ENCODE measurements at regions not wholly inside any gene's neighbourhood (a gene's known extent, or its start where the extent isn't known, plus 50 kb on each side); places are given as distances from the start of the nearest gene placed in this dataset.
A peak's percentile ranks its signal among the peaks of the same experiment; 100 is the strongest.
"Not testable (repeated sequence)": the region's sequence is repeated elsewhere in the genome, so short reads cannot be mapped to it uniquely, and the experiment has no call there.

- intact Hi-C loops (cut with DNase I; ENCODE audit: low total_unique reads), result no loop called here
- no peak overlapping the region for H3K4me3 ChIP-seq
Measured at GRCh38 chr9:108744641-108745040, 111.1 kb downstream of the ACTL7B start.

GRCh38 chr9:108743901-108744371 lies 111.8 kb downstream of the ACTL7B start:
- Histone ChIP-seq H3K9me3 (no peaks in the 10 kb centered on the region), H3K27ac (no peak overlapping the region), H3K36me3 (no peaks in the 10 kb centered on the region), H3K4me1 (no peaks in the 10 kb centered on the region), H3K4me3 (no peak overlapping the region), H3K27me3 (peaks cover 0 to 2% of the 10 kb centered on the region in 2 donors)
- intact Hi-C loops (cut with DNase I; ENCODE audit: low total_unique reads), result no loop called here
- DNase-seq, result no peak
- no peak for TF ChIP-seq CTCF (IDR thresholded peaks at IDR 0.05)

More at GRCh38 chr9:108744641-108745040, 111.1 kb downstream of the ACTL7B start:
- H3K9me3 ChIP-seq, result no peaks in the 10 kb centered on the region
- no peak overlapping the region for H3K27ac ChIP-seq
- H3K4me1 ChIP-seq, result no peaks in the 10 kb centered on the region
- no peak for TF ChIP-seq CTCF (IDR thresholded peaks at IDR 0.05)
- no peak for DNase-seq
- peaks cover 0 to 2% of the 10 kb centered on the region in 2 donors for H3K27me3 ChIP-seq
- no peaks in the 10 kb centered on the region for H3K36me3 ChIP-seq

GRCh38 chr9:108743416-108743815 lies 112.4 kb downstream of the ACTL7B start:
- no peak overlapping the region for H3K27ac ChIP-seq
- H3K4me1 ChIP-seq, result no peaks in the 10 kb centered on the region
- intact Hi-C loops (cut with DNase I; ENCODE audit: low total_unique reads), result no loop called here
- no peaks in the 10 kb centered on the region for H3K9me3 ChIP-seq
- no peaks in the 10 kb centered on the region for H3K36me3 ChIP-seq
- no peak for DNase-seq
- no peak for TF ChIP-seq CTCF (IDR thresholded peaks at IDR 0.05)
- peaks cover 0 to 2% of the 10 kb centered on the region in 2 donors for H3K27me3 ChIP-seq
- no peak overlapping the region for H3K4me3 ChIP-seq

GRCh38 chr9:108742191-108742590 lies 113.6 kb downstream of the ACTL7B start:
- TF ChIP-seq CTCF (IDR thresholded peaks at IDR 0.05), result no peak
- Histone ChIP-seq H3K27me3 (peaks cover 0 to 2% of the 10 kb centered on the region in 2 donors), H3K9me3 (no peaks in the 10 kb centered on the region), H3K36me3 (no peaks in the 10 kb centered on the region), H3K4me3 (no peak overlapping the region), H3K4me1 (no peaks in the 10 kb centered on the region), H3K27ac (no peak overlapping the region)
- no peak for DNase-seq
- intact Hi-C loops (cut with DNase I; ENCODE audit: low total_unique reads), result no loop called here

GRCh38 chr9:108731292-108731691 lies 124.5 kb downstream of the ACTL7B start:
- H3K9me3 ChIP-seq; intact Hi-C loops (cut with DNase I; ENCODE audit: low total_unique reads); H3K4me1 ChIP-seq; H3K27ac ChIP-seq; H3K4me3 ChIP-seq; H3K36me3 ChIP-seq; H3K27me3 ChIP-seq; DNase-seq: not testable (repeated sequence)

GRCh38 chr9:108727580-108728111 lies 128.1 kb downstream of the ACTL7B start:
- no peaks in the 10 kb centered on the region for H3K27me3 ChIP-seq
- no peak overlapping the region for H3K4me3 ChIP-seq
- H3K36me3 ChIP-seq, result no peaks in the 10 kb centered on the region
- H3K9me3 ChIP-seq, result peaks cover 0 to 6% (median 0%) of the 10 kb centered on the region in 3 donors
- peaks cover 0 to 9% (median 0%) of the 10 kb centered on the region in 4 donors for H3K4me1 ChIP-seq
- DNase-seq, result peak; percentile 31 to 74
- intact Hi-C loops (cut with DNase I; ENCODE audit: low total_unique reads), result no loop called here
- TF ChIP-seq CTCF (IDR thresholded peaks at IDR 0.05), result no peak
- H3K27ac ChIP-seq, result no peak overlapping the region
